CD4-positive, alpha-beta T cell treated with Interleukin-4 for 4 hours (primary cell): ENCODE measurements at regions not wholly inside any gene's neighbourhood (a gene's known extent, or its start where the extent isn't known, plus 50 kb on each side); places are given as distances from the start of the nearest gene placed in this dataset.

ENCODE experiments used
- DNase-seq: peaks from one replicate; pipeline ENCODE4 v3.0.0-alpha.2; 2020

GRCh38 chr2:156158808-156159207 is 173.7 kb downstream of the NR4A2 start:
- no peak for DNase-seq

GRCh38 chr2:156157670-156158069 is 174.9 kb downstream of the NR4A2 start:
- no peak for DNase-seq

GRCh38 chr2:156156580-156156979 is 175.9 kb downstream of the NR4A2 start:
- DNase-seq: no peak

- DNase-seq: no peak
Measured at GRCh38 chr2:156155319-156155718, 177.2 kb downstream of the NR4A2 start.

- no peak for DNase-seq
Measured at GRCh38 chr2:156151351-156151750, 181.2 kb downstream of the NR4A2 start.

- DNase-seq: no peak
Measured at GRCh38 chr2:156147594-156148330, 184.8 kb downstream of the NR4A2 start.

- DNase-seq: no peak
Measured at GRCh38 chr2:156145976-156146375, 186.5 kb downstream of the NR4A2 start.

- no peak for DNase-seq
Measured at GRCh38 chr2:156145469-156145868, 187.1 kb downstream of the NR4A2 start.

GRCh38 chr2:156136566-156136965 is 196.0 kb downstream of the NR4A2 start:
- DNase-seq: no peak

GRCh38 chr2:156134887-156135286 is 197.6 kb downstream of the NR4A2 start:
- no peak for DNase-seq

- no peak for DNase-seq
Measured at GRCh38 chr2:156132941-156133340, 199.6 kb downstream of the NR4A2 start.

- no peak for DNase-seq
Measured at GRCh38 chr2:156132130-156132529, 200.4 kb downstream of the NR4A2 start.

- DNase-seq: no peak
Measured at GRCh38 chr2:156129227-156129626, 203.3 kb downstream of the NR4A2 start.

- no peak for DNase-seq
Measured at GRCh38 chr2:156125018-156125417, 207.5 kb downstream of the NR4A2 start.

GRCh38 chr2:156124458-156124857 is 208.1 kb downstream of the NR4A2 start:
- no peak for DNase-seq

- no peak for DNase-seq
Measured at GRCh38 chr2:156118753-156119416, 213.6 kb downstream of the NR4A2 start.

- DNase-seq: no peak
Measured at GRCh38 chr2:156116113-156116512, 216.4 kb downstream of the NR4A2 start.

- no peak for DNase-seq
Measured at GRCh38 chr2:156115338-156115737, 217.2 kb downstream of the NR4A2 start.

GRCh38 chr2:156112323-156112722 is 220.2 kb downstream of the NR4A2 start:
- DNase-seq: no peak

- no peak for DNase-seq
Measured at GRCh38 chr2:156110890-156111289, 221.6 kb downstream of the NR4A2 start.

GRCh38 chr2:156099382-156099781 is 233.1 kb downstream of the NR4A2 start:
- no peak for DNase-seq

- DNase-seq: no peak
Measured at GRCh38 chr2:156098506-156098905, 234.0 kb downstream of the NR4A2 start.

- no peak for DNase-seq
Measured at GRCh38 chr2:156088587-156088986, 243.9 kb downstream of the NR4A2 start.

GRCh38 chr2:156087875-156088274 is 244.6 kb downstream of the NR4A2 start:
- DNase-seq: no peak
